Superior temporal gyrus (tissue), 1 donor: ENCODE measurements at regions not wholly inside any gene's neighbourhood (a gene's known extent, or its start where the extent isn't known, plus 50 kb on each side); places are given as distances from the start of the nearest gene placed in this dataset.

ENCODE experiments used
- DNase-seq: peaks from one replicate; pipeline ENCODE4 v3.0.0-alpha.2; 2016; ENCODE audit errors: extremely low spot score

- no peak for DNase-seq
These were observed 215.5 kb upstream of the LARGE1 start for GRCh38 chr22:34135749-34136148.

GRCh38 chr22:34150023-34150422, 229.7 kb upstream of the LARGE1 start:
- DNase-seq: no peak

GRCh38 chr22:34159491-34159890, 239.2 kb upstream of the LARGE1 start:
- no peak for DNase-seq

GRCh38 chr22:34160141-34160783, 240.0 kb upstream of the LARGE1 start:
- DNase-seq: no peak

- DNase-seq: no peak
These were observed 241.3 kb upstream of the LARGE1 start for GRCh38 chr22:34161431-34162123.

- no peak for DNase-seq
These were observed 278.7 kb upstream of the LARGE1 start for GRCh38 chr22:34198976-34199375.

GRCh38 chr22:34210301-34210700, 290.0 kb upstream of the LARGE1 start:
- no peak for DNase-seq

GRCh38 chr22:34214372-34214771, 294.1 kb upstream of the LARGE1 start:
- no peak for DNase-seq

- DNase-seq: no peak
These were observed 305.0 kb upstream of the LARGE1 start for GRCh38 chr22:34225278-34225677.

- DNase-seq: no peak
These were observed 316.3 kb upstream of the LARGE1 start for GRCh38 chr22:34236527-34236926.

GRCh38 chr22:34239421-34239820, 319.1 kb upstream of the LARGE1 start:
- DNase-seq: peak; percentile 29

GRCh38 chr22:34243023-34243422, 322.7 kb upstream of the LARGE1 start:
- no peak for DNase-seq

GRCh38 chr22:34255042-34255441, 334.8 kb upstream of the LARGE1 start:
- no peak for DNase-seq

- DNase-seq: no peak
These were observed 357.8 kb upstream of the LARGE1 start for GRCh38 chr22:34278121-34278520.

GRCh38 chr22:34281738-34282137, 361.5 kb upstream of the LARGE1 start:
- no peak for DNase-seq

GRCh38 chr22:34283844-34284243, 363.6 kb upstream of the LARGE1 start:
- DNase-seq: no peak

GRCh38 chr22:34293324-34293723, 373.0 kb upstream of the LARGE1 start:
- DNase-seq: no peak

GRCh38 chr22:34294476-34294875, 374.2 kb upstream of the LARGE1 start:
- no peak for DNase-seq

- no peak for DNase-seq
These were observed 374.7 kb upstream of the LARGE1 start for GRCh38 chr22:34294986-34295385.

- DNase-seq: no peak
These were observed 376.2 kb upstream of the LARGE1 start for GRCh38 chr22:34296461-34296860.

GRCh38 chr22:34297536-34298120, 377.4 kb upstream of the LARGE1 start:
- DNase-seq: no peak

- DNase-seq: no peak
These were observed 379.2 kb upstream of the LARGE1 start for GRCh38 chr22:34299496-34299895.

GRCh38 chr22:34301569-34301968, 381.3 kb upstream of the LARGE1 start:
- DNase-seq: no peak
